ENCODE measurements at regions not wholly inside any gene's neighbourhood (a gene's known extent, or its start where the extent isn't known, plus 50 kb on each side); places are given as distances from the start of the nearest gene placed in this dataset.

DNA sequence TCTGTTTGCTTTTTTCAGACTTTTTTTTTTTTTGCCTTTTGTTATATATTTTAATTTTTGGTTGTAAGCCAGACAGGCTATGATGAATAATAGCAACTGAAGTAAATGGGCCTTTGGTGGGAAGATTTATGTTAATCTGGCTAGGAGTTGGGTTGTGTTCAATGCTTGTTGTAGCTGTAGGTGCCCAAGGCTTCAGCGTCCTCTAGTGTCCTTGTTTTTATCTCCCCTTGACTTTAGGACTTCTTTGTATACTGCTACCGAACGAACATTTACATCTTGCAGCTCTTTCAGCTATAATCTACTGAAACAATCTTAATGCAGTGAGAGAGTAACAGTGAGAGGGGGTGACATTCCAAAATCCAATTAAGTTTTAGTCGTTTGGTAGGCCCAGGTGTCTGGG, 848.4 kb upstream of the FBXO33 start:
- intact Hi-C loops (cut with DNase I), result no loop called here
- no peaks in the 10 kb centered on the region for H3K4me1 ChIP-seq

DNA sequence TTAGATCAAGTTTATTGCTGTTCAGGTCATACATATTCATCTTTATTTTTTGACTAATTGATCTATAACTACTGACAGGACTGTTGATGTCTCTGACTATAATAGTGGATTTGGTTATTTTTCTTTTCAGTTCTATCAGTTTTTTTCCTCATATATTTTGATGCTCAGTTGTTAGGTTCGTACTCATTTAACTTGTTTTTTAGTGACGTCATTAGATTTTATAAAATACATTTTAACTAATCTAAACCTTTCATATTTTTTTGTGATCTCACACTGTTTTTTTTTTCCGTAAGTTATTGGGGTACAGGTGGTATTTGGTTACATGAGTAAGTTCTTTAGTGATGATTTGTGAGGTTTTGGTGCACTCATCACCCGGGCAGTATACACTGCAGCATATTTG, 841.2 kb upstream of the FBXO33 start:
- intact Hi-C loops (cut with DNase I), result no loop called here
- Histone ChIP-seq H3K9me3 (no peaks in the 10 kb centered on the region), H3K36me3 (no peaks in the 10 kb centered on the region), H3K27me3 (no peaks in the 10 kb centered on the region), H3K27ac (no peak overlapping the region), H3K4me1 (no peaks in the 10 kb centered on the region), H3K4me3 (no peak overlapping the region)
- DNase-seq, result no peak
- WGBS, 2 donors, result 90 to 91% methylated on average over 4 of the region's 4 CpGs
- TF ChIP-seq EP300 (IDR thresholded peaks at IDR 0.05), result no peak
- TF ChIP-seq, protein P1, sequence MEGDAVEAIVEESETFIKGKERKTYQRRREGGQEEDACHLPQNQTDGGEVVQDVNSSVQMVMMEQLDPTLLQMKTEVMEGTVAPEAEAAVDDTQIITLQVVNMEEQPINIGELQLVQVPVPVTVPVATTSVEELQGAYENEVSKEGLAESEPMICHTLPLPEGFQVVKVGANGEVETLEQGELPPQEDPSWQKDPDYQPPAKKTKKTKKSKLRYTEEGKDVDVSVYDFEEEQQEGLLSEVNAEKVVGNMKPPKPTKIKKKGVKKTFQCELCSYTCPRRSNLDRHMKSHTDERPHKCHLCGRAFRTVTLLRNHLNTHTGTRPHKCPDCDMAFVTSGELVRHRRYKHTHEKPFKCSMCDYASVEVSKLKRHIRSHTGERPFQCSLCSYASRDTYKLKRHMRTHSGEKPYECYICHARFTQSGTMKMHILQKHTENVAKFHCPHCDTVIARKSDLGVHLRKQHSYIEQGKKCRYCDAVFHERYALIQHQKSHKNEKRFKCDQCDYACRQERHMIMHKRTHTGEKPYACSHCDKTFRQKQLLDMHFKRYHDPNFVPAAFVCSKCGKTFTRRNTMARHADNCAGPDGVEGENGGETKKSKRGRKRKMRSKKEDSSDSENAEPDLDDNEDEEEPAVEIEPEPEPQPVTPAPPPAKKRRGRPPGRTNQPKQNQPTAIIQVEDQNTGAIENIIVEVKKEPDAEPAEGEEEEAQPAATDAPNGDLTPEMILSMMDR (IDR thresholded peaks at IDR 0.05), result no peak
- no peak for TF ChIP-seq POLR2AphosphoS5 (IDR thresholded peaks at IDR 0.05)
- TF ChIP-seq POLR2A (IDR thresholded peaks at IDR 0.05), result no peak

More for the DNA sequence above, 848.4 kb upstream of the FBXO33 start:
- WGBS, 2 donors, result 67 to 72% methylated on average over 4 of the region's 4 CpGs
- Histone ChIP-seq H3K4me3 (no peak overlapping the region), H3K9me3 (no peaks in the 10 kb centered on the region), H3K27me3 (no peaks in the 10 kb centered on the region), H3K36me3 (no peaks in the 10 kb centered on the region), H3K27ac (no peak overlapping the region)
- no peak for TF ChIP-seq EP300 (IDR thresholded peaks at IDR 0.05)
- no peak for TF ChIP-seq POLR2A (IDR thresholded peaks at IDR 0.05)
- TF ChIP-seq, protein P1 (IDR thresholded peaks at IDR 0.05), result no peak
- TF ChIP-seq POLR2AphosphoS5 (IDR thresholded peaks at IDR 0.05), result no peak
- DNase-seq, result no peak

DNA sequence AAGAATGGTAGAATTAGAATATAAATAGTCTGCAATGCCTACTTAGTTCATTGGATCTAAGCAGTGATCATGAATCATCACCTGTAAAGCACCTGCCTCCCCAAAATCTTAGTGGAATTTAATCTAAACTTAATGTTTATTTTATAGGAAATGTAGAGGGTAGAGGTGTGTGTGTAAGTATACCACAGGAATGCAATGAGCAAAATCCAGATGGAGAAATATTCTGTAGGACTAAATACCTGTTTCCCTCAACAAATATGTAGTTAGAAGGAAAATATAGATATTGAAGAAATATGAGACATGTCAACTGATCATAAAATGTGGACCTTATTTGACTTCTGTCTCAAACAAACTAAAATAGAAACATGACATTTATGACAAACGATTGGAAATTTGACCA, 839.2 kb upstream of the FBXO33 start:
- intact Hi-C loops (cut with DNase I), result no loop called here
- no peaks in the 10 kb centered on the region for H3K9me3 ChIP-seq
- H3K27me3 ChIP-seq, result no peaks in the 10 kb centered on the region
- no peak for DNase-seq
- no peak overlapping the region for H3K27ac ChIP-seq
- WGBS, 2 donors, result 71 to 80% methylated on average over 1 of the region's 1 CpG
- no peaks in the 10 kb centered on the region for H3K4me1 ChIP-seq
- no peaks in the 10 kb centered on the region for H3K36me3 ChIP-seq
- no peak overlapping the region for H3K4me3 ChIP-seq
- TF ChIP-seq, protein P1 (IDR thresholded peaks at IDR 0.05), result no peak
- TF ChIP-seq POLR2AphosphoS5 (IDR thresholded peaks at IDR 0.05), result no peak
- TF ChIP-seq POLR2A (IDR thresholded peaks at IDR 0.05), result no peak
- TF ChIP-seq EP300 (IDR thresholded peaks at IDR 0.05), result no peak

DNA sequence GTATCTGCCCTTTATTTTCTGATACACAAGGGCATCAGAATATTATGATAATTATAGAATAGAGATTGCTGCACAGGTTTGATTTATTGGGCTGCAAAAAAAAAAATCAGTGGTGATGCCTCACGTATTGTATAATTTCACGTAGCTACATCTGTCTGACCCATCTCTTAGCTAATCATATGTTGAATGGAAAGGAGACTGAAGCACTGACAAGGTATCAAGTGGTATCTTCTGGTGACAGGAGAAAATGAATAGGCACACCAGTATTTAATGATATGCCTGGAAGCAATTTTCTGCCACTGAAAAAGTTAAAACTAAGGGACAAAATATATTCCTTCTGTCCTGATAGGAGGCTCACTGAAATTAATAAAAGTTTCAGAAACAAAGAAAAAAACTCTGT, 837.2 kb upstream of the FBXO33 start:
- Histone ChIP-seq H3K4me3 (no peak overlapping the region), H3K36me3 (no peaks in the 10 kb centered on the region), H3K27ac (no peak overlapping the region), H3K9me3 (no peaks in the 10 kb centered on the region), H3K27me3 (no peaks in the 10 kb centered on the region), H3K4me1 (no peaks in the 10 kb centered on the region)
- DNase-seq, result no peak
- intact Hi-C loops (cut with DNase I), result no loop called here
- WGBS, 2 donors, result 78 to 86% methylated on average over 2 of the region's 2 CpGs
- TF ChIP-seq POLR2A (IDR thresholded peaks at IDR 0.05), result no peak
- TF ChIP-seq POLR2AphosphoS5 (IDR thresholded peaks at IDR 0.05), result no peak

DNA sequence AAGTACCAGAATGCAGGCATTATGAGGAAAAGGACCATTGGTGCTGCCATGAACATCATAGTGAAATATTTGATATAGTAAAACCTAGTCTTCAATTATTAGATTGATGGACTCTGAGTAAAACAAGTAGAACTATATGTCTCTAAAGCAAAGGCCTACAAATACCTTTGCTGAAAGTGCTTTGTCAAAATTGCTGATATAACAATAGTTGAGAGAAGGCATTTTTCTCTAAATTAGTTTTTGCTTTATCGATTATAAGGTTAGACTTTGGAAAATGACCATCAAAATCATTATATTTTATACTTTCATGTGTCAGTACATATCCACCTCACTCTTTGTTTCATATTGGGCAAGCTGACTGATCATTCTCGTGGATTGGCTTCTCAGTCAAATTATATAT, 836.0 kb upstream of the FBXO33 start:
- Histone ChIP-seq H3K4me3 (no peak overlapping the region), H3K36me3 (no peaks in the 10 kb centered on the region)
- TF ChIP-seq EP300 (IDR thresholded peaks at IDR 0.05) (no peak), POLR2AphosphoS5 (IDR thresholded peaks at IDR 0.05) (no peak), POLR2A (IDR thresholded peaks at IDR 0.05) (no peak)
- TF ChIP-seq, protein P1 (IDR thresholded peaks at IDR 0.05), result no peak

More for the DNA sequence above, 836.0 kb upstream of the FBXO33 start:
- H3K27me3 ChIP-seq, result no peaks in the 10 kb centered on the region
- H3K27ac ChIP-seq, result no peak overlapping the region
- 54 to 67% methylated on average over 2 of the region's 2 CpGs for WGBS, 2 donors
- no peaks in the 10 kb centered on the region for H3K4me1 ChIP-seq
- DNase-seq, result no peak
- intact Hi-C loops (cut with DNase I), result no loop called here
- H3K9me3 ChIP-seq, result no peaks in the 10 kb centered on the region
